Stimulated activated CD4-positive, alpha-beta T cell treated with anti-CD3 and anti-CD28 coated beads, Interleukin-2, amount 100 ng/mL, for 24 hours (primary cell): ENCODE measurements at regions not wholly inside any gene's neighbourhood (a gene's known extent, or its start where the extent isn't known, plus 50 kb on each side); places are given as distances from the start of the nearest gene placed in this dataset.

Experiments
- DNase-seq, 2 donors: peaks; one replicate each; pipeline ENCODE4 v3.0.0-alpha.2; 2020

- no peak for DNase-seq
Observed at GRCh38 chr16:73233329-73233765, 185.4 kb upstream of the ZFHX3 start.

GRCh38 chr16:73232555-73233328 lies 184.8 kb upstream of the ZFHX3 start:
- DNase-seq = no peak

- DNase-seq = no peak
Observed at GRCh38 chr16:73231944-73232554, 184.1 kb upstream of the ZFHX3 start.

- no peak for DNase-seq
Observed at GRCh38 chr16:73231379-73231778, 183.5 kb upstream of the ZFHX3 start.

- no peak for DNase-seq
Observed at GRCh38 chr16:73230651-73231050, 182.7 kb upstream of the ZFHX3 start.

GRCh38 chr16:73228649-73229048 lies 180.7 kb upstream of the ZFHX3 start:
- no peak for DNase-seq

- DNase-seq = no peak
Observed at GRCh38 chr16:73226675-73227074, 178.7 kb upstream of the ZFHX3 start.

- no peak for DNase-seq
Observed at GRCh38 chr16:73225983-73226382, 178.1 kb upstream of the ZFHX3 start.

GRCh38 chr16:73220836-73221235 lies 172.9 kb upstream of the ZFHX3 start:
- DNase-seq = no peak

GRCh38 chr16:73219176-73219575 lies 171.2 kb upstream of the ZFHX3 start:
- no peak for DNase-seq

- DNase-seq = no peak
Observed at GRCh38 chr16:73217654-73218053, 169.7 kb upstream of the ZFHX3 start.

- no peak for DNase-seq
Observed at GRCh38 chr16:73216932-73217331, 169.0 kb upstream of the ZFHX3 start.

GRCh38 chr16:73215678-73216377 lies 167.9 kb upstream of the ZFHX3 start:
- no peak for DNase-seq

GRCh38 chr16:73214825-73215677 lies 167.1 kb upstream of the ZFHX3 start:
- DNase-seq = no peak

GRCh38 chr16:73213732-73214455 lies 166.0 kb upstream of the ZFHX3 start:
- DNase-seq = no peak

- DNase-seq = no peak
Observed at GRCh38 chr16:73212431-73212830, 164.5 kb upstream of the ZFHX3 start.

GRCh38 chr16:73210686-73211085 lies 162.8 kb upstream of the ZFHX3 start:
- no peak for DNase-seq

GRCh38 chr16:73210084-73210483 lies 162.2 kb upstream of the ZFHX3 start:
- DNase-seq = no peak

- DNase-seq = no peak
Observed at GRCh38 chr16:73209190-73209589, 161.3 kb upstream of the ZFHX3 start.

GRCh38 chr16:73206151-73206707 lies 158.3 kb upstream of the ZFHX3 start:
- no peak for DNase-seq

- DNase-seq = no peak
Observed at GRCh38 chr16:73205153-73205886, 157.4 kb upstream of the ZFHX3 start.
